ENCODE measurements at regions not wholly inside any gene's neighbourhood (a gene's known extent, or its start where the extent isn't known, plus 50 kb on each side); places are given as distances from the start of the nearest gene placed in this dataset.

DNA sequence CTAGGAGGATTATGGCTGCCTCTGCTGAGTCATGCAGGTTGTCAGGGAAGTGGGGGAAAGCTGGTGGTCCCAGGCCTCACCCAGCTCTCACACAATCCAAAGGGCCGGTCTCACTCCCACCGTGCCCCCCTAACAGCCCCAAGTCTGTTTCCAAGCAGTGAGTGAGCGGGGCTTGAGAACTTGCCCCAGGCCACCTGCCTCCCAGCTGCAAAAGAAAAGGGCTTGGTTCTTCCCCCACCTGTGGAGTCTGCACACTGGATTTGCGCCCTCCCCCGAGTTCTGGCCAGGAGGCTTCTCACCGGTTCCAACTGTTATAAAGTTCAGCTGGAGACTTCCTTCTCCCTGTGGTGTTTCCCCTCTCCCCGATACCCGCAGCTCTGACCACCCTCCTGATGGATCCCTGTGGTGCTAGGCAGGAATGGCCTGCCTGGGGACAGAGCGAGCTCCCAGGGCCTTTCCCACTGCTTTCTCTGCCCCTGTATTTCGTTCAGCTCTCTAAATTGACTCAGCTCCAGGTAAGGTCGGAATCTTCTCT, 222.3 kb downstream of the BARHL2 start:
- DNase-seq, result peak; percentile 44

DNA sequence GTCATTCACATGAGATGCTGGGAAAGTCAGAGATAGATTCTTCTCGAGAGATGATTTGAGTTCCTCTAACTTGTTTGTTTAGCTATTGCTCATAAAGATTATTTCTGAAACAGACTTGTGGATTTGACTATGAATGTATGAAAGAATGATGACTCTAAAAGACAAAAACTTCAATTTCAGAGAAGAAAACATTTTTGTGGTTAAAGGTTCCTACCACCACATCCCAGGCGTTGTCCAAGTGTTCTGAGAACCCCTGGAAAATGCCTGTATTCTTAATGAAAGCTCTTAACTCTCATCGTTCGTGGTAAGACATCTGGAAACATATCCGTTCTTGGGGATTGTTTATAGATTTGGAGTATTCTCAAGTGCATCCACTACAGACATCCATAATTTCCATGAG, 228.7 kb downstream of the BARHL2 start:
- no peak for DNase-seq

- no peak for DNase-seq
Measured at GRCh38 chr1:90486996-90487395, 230.1 kb downstream of the BARHL2 start.

- DNase-seq, result no peak
Measured at GRCh38 chr1:90486134-90486824, 230.8 kb downstream of the BARHL2 start.

- peak; percentile 10 for DNase-seq
Measured at GRCh38 chr1:90480271-90480835, 236.7 kb downstream of the BARHL2 start.

DNA sequence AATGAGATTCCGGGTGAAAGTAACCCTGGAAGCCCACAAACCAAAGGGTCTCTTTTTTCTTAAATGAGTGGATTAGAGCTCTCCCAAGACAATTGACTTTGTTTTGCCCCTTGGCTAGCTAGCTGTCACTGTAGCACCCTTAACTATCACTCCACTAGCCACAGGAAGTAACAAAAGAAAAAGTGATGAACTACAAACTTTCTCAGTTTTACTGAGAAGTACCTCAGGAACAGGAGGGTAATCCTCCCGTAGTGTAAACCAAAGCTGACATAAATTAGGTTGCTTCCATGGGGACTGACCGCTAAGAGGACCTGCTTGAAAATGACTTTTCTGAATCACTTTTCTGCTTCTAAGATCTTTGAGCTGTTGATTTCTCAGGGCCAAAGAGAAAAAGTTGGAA, 240.1 kb downstream of the BARHL2 start:
- DNase-seq, result no peak

DNA sequence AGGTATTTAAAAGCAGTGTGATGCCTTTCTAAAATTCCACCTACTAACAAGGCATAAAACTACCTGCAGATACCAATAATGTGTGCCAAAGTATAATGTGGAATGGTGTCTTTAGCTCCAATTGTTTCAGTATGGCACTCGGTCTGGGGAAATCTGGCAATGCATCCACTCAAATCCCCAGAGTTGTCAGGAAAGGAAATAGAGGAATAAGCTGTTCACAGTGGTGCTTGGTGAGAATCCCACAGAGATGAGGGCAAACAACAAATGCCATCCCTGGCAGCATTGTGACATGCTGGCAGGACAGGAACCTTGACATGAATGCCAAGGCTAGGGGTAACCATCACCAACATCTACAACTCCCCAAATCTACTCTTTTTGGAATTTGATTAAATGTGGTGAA, 240.7 kb downstream of the BARHL2 start:
- no peak for DNase-seq

GRCh38 chr1:90475631-90476030, 241.5 kb downstream of the BARHL2 start:
- no peak for DNase-seq

- no peak for DNase-seq
Measured at GRCh38 chr1:90474731-90475130, 242.4 kb downstream of the BARHL2 start.

DNA sequence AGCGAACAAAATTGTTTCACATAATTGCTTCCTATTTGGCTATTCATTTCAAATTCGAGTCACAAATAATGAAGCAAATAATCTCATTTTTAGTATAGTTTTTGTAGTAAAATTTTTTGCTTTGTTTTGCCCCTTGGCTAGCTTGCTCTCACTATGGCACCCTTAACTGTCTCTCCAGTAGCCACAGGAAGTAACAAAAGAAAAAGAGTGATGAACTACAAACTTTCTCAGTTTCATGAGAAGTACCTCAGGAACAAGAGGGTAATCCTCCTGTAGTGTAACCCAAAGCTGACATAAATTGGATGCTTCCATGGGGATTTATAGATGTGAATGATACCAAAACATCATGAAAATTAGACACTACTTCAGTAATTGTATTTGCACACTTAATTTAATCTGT, 242.9 kb downstream of the BARHL2 start:
- no peak for DNase-seq

- DNase-seq, result no peak
Measured at GRCh38 chr1:90472775-90473174, 244.3 kb downstream of the BARHL2 start.

DNA sequence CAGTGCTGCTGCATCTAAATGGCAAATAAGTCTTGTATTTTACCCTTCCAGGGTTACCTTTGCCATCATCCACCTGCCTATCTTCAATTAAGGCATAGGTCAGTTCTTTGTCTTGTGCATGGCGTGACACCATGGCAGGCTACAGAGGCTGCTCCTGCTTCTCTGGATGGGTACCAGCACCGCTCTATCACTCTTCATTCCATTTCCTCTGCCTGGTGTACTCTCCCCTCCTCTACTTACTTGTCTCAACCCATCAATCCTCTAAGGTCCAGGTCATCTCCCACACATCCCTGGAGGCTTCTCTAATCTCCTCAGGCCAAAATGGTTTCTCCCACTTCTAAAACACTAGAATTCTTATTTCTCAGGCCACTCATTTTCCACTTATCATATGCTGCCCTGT, 257.5 kb downstream of the BARHL2 start:
- no peak for DNase-seq

- no peak for DNase-seq
Measured at GRCh38 chr1:90457985-90458384, 259.1 kb downstream of the BARHL2 start.

- DNase-seq, result no peak
Measured at GRCh38 chr1:90452491-90452890, 264.6 kb downstream of the BARHL2 start.

- no peak for DNase-seq
Measured at GRCh38 chr1:90443354-90443753, 273.7 kb downstream of the BARHL2 start.

DNA sequence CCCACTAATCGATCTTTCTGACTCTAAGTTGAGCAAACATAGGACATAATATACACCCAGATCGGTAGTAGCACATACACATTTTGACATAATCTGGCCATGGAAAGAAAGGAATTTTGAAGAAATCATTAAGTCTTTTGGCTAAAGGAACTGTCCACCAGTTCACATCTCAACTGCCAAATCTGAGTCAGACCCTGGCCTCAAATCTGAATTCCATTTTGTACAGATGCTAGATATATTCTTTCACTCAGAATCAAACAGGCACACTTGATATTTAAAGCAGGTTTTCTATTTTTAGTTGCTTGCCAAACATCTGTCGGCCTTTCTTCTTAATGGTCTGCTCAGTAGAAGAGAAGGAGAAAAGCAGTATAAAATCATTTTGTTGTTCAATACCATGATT, 281.8 kb downstream of the BARHL2 start:
- no peak for DNase-seq

DNA sequence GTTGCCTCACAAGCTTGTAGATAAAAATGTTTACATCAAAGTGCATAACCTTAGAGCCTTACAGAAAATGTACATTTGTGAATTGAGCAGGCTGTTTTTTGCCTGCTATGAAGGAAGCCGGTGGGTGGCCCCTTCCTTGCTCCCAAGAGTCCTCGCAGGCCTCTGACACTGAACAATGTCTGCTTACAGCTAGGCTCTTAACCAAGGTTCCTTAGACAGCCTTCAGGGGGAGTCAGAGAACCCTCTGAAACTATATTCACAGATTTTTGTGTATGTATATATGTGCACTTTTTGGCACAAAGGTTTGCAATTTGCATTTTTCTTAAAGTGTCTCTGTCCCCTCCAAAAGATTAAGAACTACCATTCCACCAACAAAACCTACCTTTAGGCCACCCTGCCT, 282.6 kb downstream of the BARHL2 start:
- no peak for DNase-seq

GRCh38 chr1:90417126-90417525, 300.0 kb downstream of the BARHL2 start:
- no peak for DNase-seq

- DNase-seq, result no peak
Measured at GRCh38 chr1:90414201-90414600, 302.9 kb downstream of the BARHL2 start.

DNA sequence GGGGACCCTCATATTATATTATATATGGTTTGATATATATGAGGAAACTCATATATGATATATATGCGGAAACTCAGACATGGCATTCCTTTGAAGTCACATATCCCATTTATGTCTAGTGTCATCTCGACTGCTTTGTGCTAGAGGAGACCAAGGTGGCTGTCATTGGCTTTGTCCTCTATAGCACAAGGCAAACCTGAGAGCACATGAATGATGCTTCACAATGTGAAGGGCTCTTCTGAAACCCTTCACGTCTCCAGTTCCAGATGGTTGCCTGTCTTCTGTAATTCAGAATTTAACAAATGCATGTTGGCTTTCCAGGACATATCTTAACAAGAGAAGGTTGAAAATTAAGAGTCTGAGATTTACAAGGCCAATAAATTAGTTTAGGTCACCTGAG, 303.6 kb downstream of the BARHL2 start:
- no peak for DNase-seq

DNA sequence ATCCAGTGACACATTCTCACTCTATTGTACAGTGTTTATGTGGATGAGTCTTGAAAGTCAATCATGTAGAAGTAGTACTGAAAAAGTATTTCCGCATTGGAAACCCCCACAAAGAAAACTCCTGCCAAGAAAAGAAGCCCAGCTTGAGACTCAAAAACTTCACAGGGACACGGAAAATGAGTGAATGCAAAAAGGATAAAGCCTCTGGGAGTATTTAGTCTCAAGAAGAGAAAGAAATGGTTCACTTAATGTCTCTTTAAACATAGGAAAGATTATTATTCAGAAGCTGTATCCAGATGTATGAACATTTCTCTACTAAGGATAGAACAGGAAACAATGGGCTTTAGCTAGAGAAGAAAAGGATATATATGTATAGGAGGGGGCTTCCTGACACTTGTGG, 304.5 kb downstream of the BARHL2 start:
- no peak for DNase-seq

- DNase-seq, result no peak
Measured at GRCh38 chr1:90411185-90411584, 305.9 kb downstream of the BARHL2 start.

DNA sequence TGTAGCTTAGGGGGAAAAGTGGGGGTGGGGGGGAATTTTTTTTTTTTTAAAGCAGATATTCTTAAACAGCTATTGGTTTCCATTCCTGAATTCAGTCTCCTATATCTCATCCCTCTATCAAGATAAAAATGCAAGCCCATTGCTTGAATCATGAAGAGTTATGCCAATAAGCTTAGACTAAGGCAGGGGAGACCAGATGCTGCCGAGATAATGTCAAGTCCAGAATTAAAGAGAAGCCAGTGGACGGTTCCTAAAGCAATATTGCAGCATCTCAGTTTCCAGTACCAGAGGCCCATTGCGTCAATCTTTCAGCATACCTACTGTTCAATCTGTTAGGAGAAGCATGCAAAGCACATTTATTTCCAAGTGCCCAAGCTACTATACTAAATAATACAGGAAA, 309.4 kb downstream of the BARHL2 start:
- no peak for DNase-seq

DNA sequence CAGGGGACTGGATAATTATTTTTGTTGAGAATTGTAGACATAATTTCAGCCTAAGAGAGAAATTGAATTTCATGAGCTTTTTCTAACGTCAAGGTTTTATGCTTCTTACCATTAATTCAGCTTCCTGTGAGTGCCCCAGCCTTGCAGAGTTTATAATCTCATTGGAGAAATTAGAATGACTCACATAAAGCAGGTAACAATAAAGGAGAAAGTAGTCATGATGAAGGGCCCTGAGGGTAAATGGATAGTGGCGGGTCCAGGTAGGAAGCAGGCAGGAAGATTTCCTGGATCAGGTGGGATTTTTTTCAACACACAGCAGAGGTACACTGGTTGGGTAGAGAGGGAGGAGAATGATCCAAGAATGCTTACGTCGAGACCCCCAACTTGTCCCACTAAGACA, 311.4 kb downstream of the BARHL2 start:
- DNase-seq, result no peak
